MM.1S (cell line): ENCODE measurements at regions not wholly inside any gene's neighbourhood (a gene's known extent, or its start where the extent isn't known, plus 50 kb on each side); places are given as distances from the start of the nearest gene placed in this dataset.

Experiments
- EZH2 ChIP-seq: fragments of 300-600 bp; sonication (generic); optimal IDR thresholded peaks from 2 replicates; pipeline ENCODE3; 2017; ENCODE audit warnings: low read depth, mild to moderate bottlenecking, antibody characterized with exemption, low read length, mixed read lengths
- EZH2phosphoT487 ChIP-seq: fragments of 300-600 bp; sonication (generic); IDR thresholded peaks from 2 replicates; pipeline ENCODE4 v1.6.1; 2018; ENCODE audit warnings: antibody characterized with exemption, low read length
- TF ChIP-seq, protein P1 (sequence below): fragments of 300-600 bp; sonication (generic); IDR thresholded peaks from 2 replicates; pipeline ENCODE4 v1.5.1; 2016; ENCODE audit warnings: antibody characterized with exemption, low read length, mixed read lengths

DNA sequence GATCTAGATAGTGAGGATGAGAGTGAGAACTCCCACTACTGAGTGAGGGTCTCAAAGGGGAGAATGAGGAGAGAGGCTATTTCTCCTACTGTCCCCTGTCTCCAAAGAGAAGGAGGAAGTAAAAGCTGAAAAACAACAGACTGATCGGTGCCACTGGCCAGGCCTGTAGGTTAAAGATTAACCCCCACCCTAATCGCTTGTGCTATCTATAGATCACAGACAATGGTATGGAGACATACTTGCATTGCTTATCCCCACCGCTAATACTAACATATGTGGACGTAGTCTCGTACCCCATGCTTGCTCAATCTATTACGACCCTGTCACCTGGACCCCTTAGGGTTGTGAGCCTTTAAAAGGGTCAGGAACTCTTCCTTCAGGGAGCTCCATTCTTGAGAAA, 777.9 kb upstream of the TMEM132C start:
- no peak for TF ChIP-seq EZH2
- TF ChIP-seq, protein P1, sequence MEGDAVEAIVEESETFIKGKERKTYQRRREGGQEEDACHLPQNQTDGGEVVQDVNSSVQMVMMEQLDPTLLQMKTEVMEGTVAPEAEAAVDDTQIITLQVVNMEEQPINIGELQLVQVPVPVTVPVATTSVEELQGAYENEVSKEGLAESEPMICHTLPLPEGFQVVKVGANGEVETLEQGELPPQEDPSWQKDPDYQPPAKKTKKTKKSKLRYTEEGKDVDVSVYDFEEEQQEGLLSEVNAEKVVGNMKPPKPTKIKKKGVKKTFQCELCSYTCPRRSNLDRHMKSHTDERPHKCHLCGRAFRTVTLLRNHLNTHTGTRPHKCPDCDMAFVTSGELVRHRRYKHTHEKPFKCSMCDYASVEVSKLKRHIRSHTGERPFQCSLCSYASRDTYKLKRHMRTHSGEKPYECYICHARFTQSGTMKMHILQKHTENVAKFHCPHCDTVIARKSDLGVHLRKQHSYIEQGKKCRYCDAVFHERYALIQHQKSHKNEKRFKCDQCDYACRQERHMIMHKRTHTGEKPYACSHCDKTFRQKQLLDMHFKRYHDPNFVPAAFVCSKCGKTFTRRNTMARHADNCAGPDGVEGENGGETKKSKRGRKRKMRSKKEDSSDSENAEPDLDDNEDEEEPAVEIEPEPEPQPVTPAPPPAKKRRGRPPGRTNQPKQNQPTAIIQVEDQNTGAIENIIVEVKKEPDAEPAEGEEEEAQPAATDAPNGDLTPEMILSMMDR = no peak
- TF ChIP-seq EZH2phosphoT487 = no peak
